Small intestine (tissue), 7 donors: ENCODE measurements at regions not wholly inside any gene's neighbourhood (a gene's known extent, or its start where the extent isn't known, plus 50 kb on each side); places are given as distances from the start of the nearest gene placed in this dataset.

Experiments
- DNase-seq, 2 donors: peaks; one replicate each; pipeline versions ENCODE4 v3.0.0 to v3.0.0-alpha.2; 2013
- FAIRE-seq: peaks from 2 replicates; lab custom pipeline; 2012; peaks lifted over from hg19 to GRCh38; lab: Jason Lieb, UNC
- H3K27ac ChIP-seq, 3 donors: one replicate each; pipeline ENCODE4 v1.5.1; 2013; ENCODE audit warnings: low read length in 2 of 3, mild to moderate bottlenecking in 2 of 3, control low read depth in 1 of 3, inconsistent platforms in 1 of 3, low read depth in 1 of 3, moderate library complexity in 1 of 3
- H3K27me3 ChIP-seq, 3 donors: one replicate each; pipeline ENCODE4 v1.6.1; 2013; ENCODE audit warnings: low read length in 3 of 3, inconsistent platforms in 1 of 3; ENCODE audit not compliant: control insufficient read depth in 3 of 3, insufficient read depth in 3 of 3
- H3K36me3 ChIP-seq, 3 donors: one replicate each; pipeline ENCODE4 v1.6.1; 2013; ENCODE audit warnings: low read length in 3 of 3, inconsistent platforms in 1 of 3, low read depth in 1 of 3, mild to moderate bottlenecking in 1 of 3, moderate library complexity in 1 of 3; ENCODE audit not compliant: control insufficient read depth in 3 of 3, insufficient read depth in 2 of 3
- H3K4me1 ChIP-seq, 3 donors: one replicate each; pipeline ENCODE4 v1.6.1; 2013; ENCODE audit warnings: low read length in 2 of 3, inconsistent platforms in 1 of 3, low read depth in 1 of 3, mild to moderate bottlenecking in 1 of 3, moderate library complexity in 1 of 3; ENCODE audit not compliant: control insufficient read depth in 3 of 3, insufficient read depth in 2 of 3
- H3K4me3 ChIP-seq, 3 donors: one replicate each; pipeline ENCODE4 v1.5.1; 2013; ENCODE audit warnings: low read length in 3 of 3, control low read depth in 1 of 3, inconsistent platforms in 1 of 3, low read depth in 1 of 3, mild to moderate bottlenecking in 1 of 3, moderate library complexity in 1 of 3
- H3K9me3 ChIP-seq, 2 donors: one replicate each; pipeline ENCODE4 v1.6.1; 2013; ENCODE audit warnings: low read depth in 1 of 2, low read length in 1 of 2; ENCODE audit not compliant: control insufficient read depth in 2 of 2, insufficient read depth in 1 of 2
- WGBS, 3 donors: extraction: QIAGEN DNeasy Blood & Tissue Kit; methylation state at CpG; one replicate each; pipeline ENCODE4 v1.1.7; 2013; 5-methylcytosine and 5-hydroxymethylcytosine counted together
- donor health status: healthy with polysubstance abuse.
- donor health status: control.
- donor health status: control.
- donor health status: Bipolar disorder and iron deficiency.
- donor health status: healthy.

GRCh38 chrY:13552393-13553116 lies 72.7 kb upstream of the UTY start:
- Histone ChIP-seq H3K4me3 (no peak overlapping the region), H3K27ac (no peak overlapping the region), H3K4me1 (no peaks in the 10 kb centered on the region), H3K9me3 (no peaks in the 10 kb centered on the region), H3K36me3 (no peaks in the 10 kb centered on the region), H3K27me3 (no peaks in the 10 kb centered on the region)
- DNase-seq, result peak in 1 of 2 donors; percentile 10
- FAIRE-seq, result no peak
- 66 to 82% methylated on average over 9 of the region's 9 CpGs; no CpG with 5 or more reads in 1 of the 3 donors for WGBS, 3 donors

GRCh38 chrY:13551246-13551645 lies 71.4 kb upstream of the UTY start:
- Histone ChIP-seq H3K4me3 (no peak overlapping the region), H3K27me3 (no peaks in the 10 kb centered on the region), H3K27ac (no peak overlapping the region), H3K36me3 (no peaks in the 10 kb centered on the region), H3K4me1 (no peaks in the 10 kb centered on the region), H3K9me3 (no peaks in the 10 kb centered on the region)
- DNase-seq, result no peak
- 97 to 100% methylated on average over 1 of the region's 1 CpG; no CpG with 5 or more reads in 1 of the 3 donors for WGBS, 3 donors
- FAIRE-seq, result no peak

DNA sequence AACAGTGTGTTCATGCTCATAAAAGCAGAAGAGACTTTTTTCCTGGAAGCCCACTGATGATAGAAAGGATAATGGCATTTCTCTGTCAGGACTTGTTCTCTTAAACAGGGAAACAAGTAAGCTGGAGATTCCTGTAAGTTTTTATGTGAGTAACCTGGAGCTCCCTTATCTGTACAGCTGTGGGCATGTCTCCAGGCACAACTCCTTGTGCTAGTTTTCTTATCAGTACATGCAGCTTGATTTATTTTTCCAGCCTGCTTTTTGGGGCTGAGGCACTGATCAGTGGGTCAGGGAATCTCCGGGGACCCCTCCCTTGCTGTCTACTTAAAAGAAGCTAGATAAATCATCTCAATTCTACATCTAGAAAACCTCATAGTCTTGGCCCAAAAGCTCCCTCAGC lies 64.7 kb upstream of the UTY start:
- Histone ChIP-seq H3K4me1 (no peaks in the 10 kb centered on the region), H3K9me3 (no peaks in the 10 kb centered on the region), H3K4me3 (no peak overlapping the region), H3K27ac (no peak overlapping the region), H3K27me3 (no peaks in the 10 kb centered on the region), H3K36me3 (no peaks in the 10 kb centered on the region)
- DNase-seq, result no peak
- FAIRE-seq, result no peak
- 46 to 89% methylated on average over 1 of the region's 1 CpG; no CpG with 5 or more reads in 1 of the 3 donors for WGBS, 3 donors

DNA sequence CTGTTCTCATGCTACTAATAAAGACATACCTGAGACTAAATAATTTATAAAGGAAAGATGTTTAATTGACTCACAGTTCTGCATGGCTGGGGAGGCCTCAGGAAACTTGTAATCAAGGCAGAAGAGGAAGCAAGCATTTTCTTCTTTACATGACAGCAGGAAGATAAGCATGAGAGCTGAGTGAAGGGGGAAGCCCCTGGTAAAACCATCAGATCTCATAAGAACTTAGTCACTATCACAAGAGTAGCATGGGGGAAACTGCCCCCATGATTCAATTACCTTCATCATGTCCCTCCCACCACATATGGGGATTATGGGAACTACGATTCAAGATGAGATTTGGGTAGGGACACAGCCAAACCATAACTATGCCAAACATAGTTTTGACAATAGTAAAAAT lies 58.1 kb upstream of the UTY start:
- Histone ChIP-seq H3K27me3 (no peaks in the 10 kb centered on the region), H3K36me3 (no peaks in the 10 kb centered on the region), H3K4me1 (no peaks in the 10 kb centered on the region), H3K27ac (no peak overlapping the region), H3K4me3 (no peak overlapping the region), H3K9me3 (no peaks in the 10 kb centered on the region)
- FAIRE-seq (no peak), DNase-seq (no peak)
- WGBS, 3 donors, result 61 to 80% methylated on average over 1 of the region's 1 CpG; no CpG with 5 or more reads in 1 of the 3 donors
